ENCODE measurements at regions not wholly inside any gene's neighbourhood (a gene's known extent, or its start where the extent isn't known, plus 50 kb on each side); places are given as distances from the start of the nearest gene placed in this dataset.

- no peaks in the 10 kb centered on the region for H4K20me1 ChIP-seq (ENCODE audit: insufficient read depth, low read length)
- no peak for DNase-seq
- H3K9me3 ChIP-seq (replicated peaks; ENCODE audit: insufficient read depth, low read length), result no peaks in the 10 kb centered on the region
- no peak overlapping the region for H3K27ac ChIP-seq (ENCODE audit: low read length)
- no peak for TF ChIP-seq EZH2phosphoT487 (IDR thresholded peaks at IDR 0.05; ENCODE audit: low read length)
- TF ChIP-seq, protein P1, sequence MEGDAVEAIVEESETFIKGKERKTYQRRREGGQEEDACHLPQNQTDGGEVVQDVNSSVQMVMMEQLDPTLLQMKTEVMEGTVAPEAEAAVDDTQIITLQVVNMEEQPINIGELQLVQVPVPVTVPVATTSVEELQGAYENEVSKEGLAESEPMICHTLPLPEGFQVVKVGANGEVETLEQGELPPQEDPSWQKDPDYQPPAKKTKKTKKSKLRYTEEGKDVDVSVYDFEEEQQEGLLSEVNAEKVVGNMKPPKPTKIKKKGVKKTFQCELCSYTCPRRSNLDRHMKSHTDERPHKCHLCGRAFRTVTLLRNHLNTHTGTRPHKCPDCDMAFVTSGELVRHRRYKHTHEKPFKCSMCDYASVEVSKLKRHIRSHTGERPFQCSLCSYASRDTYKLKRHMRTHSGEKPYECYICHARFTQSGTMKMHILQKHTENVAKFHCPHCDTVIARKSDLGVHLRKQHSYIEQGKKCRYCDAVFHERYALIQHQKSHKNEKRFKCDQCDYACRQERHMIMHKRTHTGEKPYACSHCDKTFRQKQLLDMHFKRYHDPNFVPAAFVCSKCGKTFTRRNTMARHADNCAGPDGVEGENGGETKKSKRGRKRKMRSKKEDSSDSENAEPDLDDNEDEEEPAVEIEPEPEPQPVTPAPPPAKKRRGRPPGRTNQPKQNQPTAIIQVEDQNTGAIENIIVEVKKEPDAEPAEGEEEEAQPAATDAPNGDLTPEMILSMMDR (IDR thresholded peaks at IDR 0.05; ENCODE audit: low read length), result peak; percentile 38
- H3K27me3 ChIP-seq (replicated peaks; ENCODE audit: insufficient read depth, low read length), result no peaks in the 10 kb centered on the region
- no peaks in the 10 kb centered on the region for H3K9me2 ChIP-seq (replicated peaks; ENCODE audit: insufficient read depth, low read length)
- no peak overlapping the region for H3K4me3 ChIP-seq (ENCODE audit: low read length)
- H2AFZ ChIP-seq (ENCODE audit: low read length), result no peak overlapping the region
- no peaks in the 10 kb centered on the region for H3K79me2 ChIP-seq (ENCODE audit: low read length)
- H3K4me2 ChIP-seq (ENCODE audit: low read depth, low read length), result no peak overlapping the region
- H3K36me3 ChIP-seq (replicated peaks; ENCODE audit: insufficient read depth, low read length), result no peaks in the 10 kb centered on the region
- H3K4me1 ChIP-seq (ENCODE audit: low read length), result peaks cover 15% of the 10 kb centered on the region; the same call in 1 of the 2 replicates
- no peak overlapping the region for H3K9ac ChIP-seq (ENCODE audit: low read length)
- no peaks in the 10 kb centered on the region for H3F3A ChIP-seq (ENCODE audit: insufficient read depth, low read length)
Measured at GRCh38 chr13:65656740-65657329, 1573.3 kb downstream of the PCDH9 start.

GRCh38 chr13:65653613-65654012, 1576.5 kb downstream of the PCDH9 start:
- no peaks in the 10 kb centered on the region for H3K9me2 ChIP-seq (replicated peaks; ENCODE audit: insufficient read depth, low read length)
- no peaks in the 10 kb centered on the region for H3K9me3 ChIP-seq (replicated peaks; ENCODE audit: insufficient read depth, low read length)
- H4K20me1 ChIP-seq (ENCODE audit: insufficient read depth, low read length), result no peaks in the 10 kb centered on the region
- no peaks in the 10 kb centered on the region for H3K27me3 ChIP-seq (replicated peaks; ENCODE audit: insufficient read depth, low read length)
- H3K9ac ChIP-seq (ENCODE audit: low read length), result no peak overlapping the region
- peak overlapping the region; percentile 54 for H3K27ac ChIP-seq (ENCODE audit: low read length)
- H3K4me3 ChIP-seq (ENCODE audit: low read length), result 0 out of 2 replicates have a peak overlapping the region, but pooled peaks have one; percentile 15
- TF ChIP-seq EZH2 (optimal IDR thresholded peaks at IDR 0.05; ENCODE audit: low read depth, low read length), result no peak
- TF ChIP-seq, protein P1 (IDR thresholded peaks at IDR 0.05; ENCODE audit: low read length), result no peak
- no peaks in the 10 kb centered on the region for H3F3A ChIP-seq (ENCODE audit: insufficient read depth, low read length)
- DNase-seq, result peak; percentile 80
- H3K79me2 ChIP-seq (ENCODE audit: low read length), result no peaks in the 10 kb centered on the region
- peaks cover 15% of the 10 kb centered on the region; the same call in 1 of the 2 replicates for H3K4me1 ChIP-seq (ENCODE audit: low read length)
- H3K36me3 ChIP-seq (replicated peaks; ENCODE audit: insufficient read depth, low read length), result no peaks in the 10 kb centered on the region
- 0 out of 2 replicates have a peak overlapping the region, but pooled peaks have one; percentile 27 for H2AFZ ChIP-seq (ENCODE audit: low read length)
- peak overlapping the region; percentile 43; the same call in 1 of the 2 replicates for H3K4me2 ChIP-seq (ENCODE audit: low read depth, low read length)

- H3F3A ChIP-seq (ENCODE audit: insufficient read depth, low read length), result no peaks in the 10 kb centered on the region
- H3K27ac ChIP-seq (ENCODE audit: low read length), result no peak overlapping the region
- H4K20me1 ChIP-seq (ENCODE audit: insufficient read depth, low read length), result no peaks in the 10 kb centered on the region
- H3K9ac ChIP-seq (ENCODE audit: low read length), result no peak overlapping the region
- no peaks in the 10 kb centered on the region for H3K79me2 ChIP-seq (ENCODE audit: low read length)
- no peaks in the 10 kb centered on the region for H3K9me3 ChIP-seq (replicated peaks; ENCODE audit: insufficient read depth, low read length)
- H3K4me2 ChIP-seq (ENCODE audit: low read depth, low read length), result no peak overlapping the region
- H2AFZ ChIP-seq (ENCODE audit: low read length), result no peak overlapping the region
- H3K4me3 ChIP-seq (ENCODE audit: low read length), result no peak overlapping the region
- peaks cover 15% of the 10 kb centered on the region; the same call in 1 of the 2 replicates for H3K4me1 ChIP-seq (ENCODE audit: low read length)
- no peak for DNase-seq
- H3K36me3 ChIP-seq (replicated peaks; ENCODE audit: insufficient read depth, low read length), result no peaks in the 10 kb centered on the region
- H3K27me3 ChIP-seq (replicated peaks; ENCODE audit: insufficient read depth, low read length), result no peaks in the 10 kb centered on the region
- H3K9me2 ChIP-seq (replicated peaks; ENCODE audit: insufficient read depth, low read length), result no peaks in the 10 kb centered on the region
- TF ChIP-seq EZH2 (optimal IDR thresholded peaks at IDR 0.05; ENCODE audit: low read depth, low read length) (no peak), EZH2phosphoT487 (IDR thresholded peaks at IDR 0.05; ENCODE audit: low read length) (no peak)
- TF ChIP-seq, protein P1 (IDR thresholded peaks at IDR 0.05; ENCODE audit: low read length), result no peak
Measured at GRCh38 chr13:65650321-65650720, 1579.8 kb downstream of the PCDH9 start.

Data from MM.1S (cell line).